ENCODE measurements at regions not wholly inside any gene's neighbourhood (a gene's known extent, or its start where the extent isn't known, plus 50 kb on each side); places are given as distances from the start of the nearest gene placed in this dataset.

- POLR2A ChIA-PET, result no interaction called here
- CTCF ChIA-PET, result no interaction called here
- TF ChIP-seq CTBP1 (IDR thresholded peaks at IDR 0.05; ENCODE audit: borderline replicate concordance) (no peak), L3MBTL2 (conservative IDR thresholded peaks at IDR 0.05) (no peak), ZNF384 (IDR thresholded peaks at IDR 0.05) (no peak), LEF1 (IDR thresholded peaks at IDR 0.05; ENCODE audit: borderline replicate concordance) (no peak), SUZ12 (IDR thresholded peaks at IDR 0.05) (no peak), FOXA1 (IDR thresholded peaks at IDR 0.05) (no peak), ELF4 (IDR thresholded peaks at IDR 0.05) (no peak), FOXK2 (IDR thresholded peaks at IDR 0.05) (no peak), NFRKB (IDR thresholded peaks at IDR 0.05) (no peak), TARDBP (IDR thresholded peaks at IDR 0.05) (no peak), FOXM1 (IDR thresholded peaks at IDR 0.05; ENCODE audit: borderline replicate concordance) (no peak), BHLHE40 (IDR thresholded peaks at IDR 0.05; ENCODE audit: borderline replicate concordance) (no peak), HDGF (IDR thresholded peaks at IDR 0.05; ENCODE audit: borderline replicate concordance) (no peak), ARNT (IDR thresholded peaks at IDR 0.05) (no peak)
- no peak for DNase-seq (ENCODE audit: extremely low spot score)
Measured at GRCh38 chr10:108849186-108849585, 1074.1 kb downstream of the XPNPEP1 start.

- DNase-seq (ENCODE audit: extremely low spot score), result no peak
- CTCF ChIA-PET, result no interaction called here
- POLR2A ChIA-PET, result no interaction called here
- TF ChIP-seq ARNT (IDR thresholded peaks at IDR 0.05), result no peak
- TF ChIP-seq CTBP1 (IDR thresholded peaks at IDR 0.05; ENCODE audit: borderline replicate concordance), result no peak
- TF ChIP-seq TARDBP (IDR thresholded peaks at IDR 0.05), result no peak
Measured at GRCh38 chr10:108848046-108848445, 1075.3 kb downstream of the XPNPEP1 start.

- POLR2A ChIA-PET, result no interaction called here
- DNase-seq (ENCODE audit: extremely low spot score), result no peak
- no peak for TF ChIP-seq L3MBTL2 (conservative IDR thresholded peaks at IDR 0.05)
- TF ChIP-seq HDGF (IDR thresholded peaks at IDR 0.05; ENCODE audit: borderline replicate concordance), result no peak
- no peak for TF ChIP-seq ZNF384 (IDR thresholded peaks at IDR 0.05)
- no peak for TF ChIP-seq PKNOX1 (IDR thresholded peaks at IDR 0.05)
- TF ChIP-seq FOXM1 (IDR thresholded peaks at IDR 0.05; ENCODE audit: borderline replicate concordance), result no peak
- no peak for TF ChIP-seq TARDBP (IDR thresholded peaks at IDR 0.05)
- TF ChIP-seq ELF4 (IDR thresholded peaks at IDR 0.05), result no peak
- no peak for TF ChIP-seq FOXA1 (IDR thresholded peaks at IDR 0.05)
- no peak for TF ChIP-seq FOXK2 (IDR thresholded peaks at IDR 0.05)
- TF ChIP-seq SP1 (IDR thresholded peaks at IDR 0.05), result no peak
- CTCF ChIA-PET, result no interaction called here
Measured at GRCh38 chr10:108840944-108841343, 1082.4 kb downstream of the XPNPEP1 start.

GRCh38 chr10:108836362-108836761 is 1086.9 kb downstream of the XPNPEP1 start:
- no peak for DNase-seq (ENCODE audit: extremely low spot score)
- TF ChIP-seq BHLHE40 (IDR thresholded peaks at IDR 0.05; ENCODE audit: borderline replicate concordance) (no peak), LEF1 (IDR thresholded peaks at IDR 0.05; ENCODE audit: borderline replicate concordance) (no peak), CTBP1 (IDR thresholded peaks at IDR 0.05; ENCODE audit: borderline replicate concordance) (no peak), ARNT (IDR thresholded peaks at IDR 0.05) (no peak), L3MBTL2 (conservative IDR thresholded peaks at IDR 0.05) (no peak), FOXK2 (IDR thresholded peaks at IDR 0.05) (no peak)
- ChIA-PET CTCF (no interaction called here), POLR2A (no interaction called here)

- ChIA-PET POLR2A (no interaction called here), CTCF (no interaction called here)
Measured at GRCh38 chr10:108822026-108822425, 1101.3 kb downstream of the XPNPEP1 start.

GRCh38 chr10:108819302-108819701 is 1104.0 kb downstream of the XPNPEP1 start:
- POLR2A ChIA-PET, result no interaction called here
- CTCF ChIA-PET, result no interaction called here
- DNase-seq (ENCODE audit: extremely low spot score), result no peak
- TF ChIP-seq ARNT (IDR thresholded peaks at IDR 0.05) (no peak), ELF4 (IDR thresholded peaks at IDR 0.05) (no peak), LEF1 (IDR thresholded peaks at IDR 0.05; ENCODE audit: borderline replicate concordance) (no peak), SUZ12 (IDR thresholded peaks at IDR 0.05) (no peak), L3MBTL2 (conservative IDR thresholded peaks at IDR 0.05) (no peak)

More at GRCh38 chr10:108822026-108822425, 1101.3 kb downstream of the XPNPEP1 start:
- no peak for TF ChIP-seq BHLHE40 (IDR thresholded peaks at IDR 0.05; ENCODE audit: borderline replicate concordance)
- TF ChIP-seq L3MBTL2 (conservative IDR thresholded peaks at IDR 0.05), result no peak
- no peak for TF ChIP-seq FOXM1 (IDR thresholded peaks at IDR 0.05; ENCODE audit: borderline replicate concordance)
- no peak for TF ChIP-seq ELF4 (IDR thresholded peaks at IDR 0.05)
- no peak for TF ChIP-seq FOXA1 (IDR thresholded peaks at IDR 0.05)
- no peak for DNase-seq (ENCODE audit: extremely low spot score)

GRCh38 chr10:108817584-108817983 is 1105.7 kb downstream of the XPNPEP1 start:
- TF ChIP-seq LEF1 (IDR thresholded peaks at IDR 0.05; ENCODE audit: borderline replicate concordance) (no peak), ARNT (IDR thresholded peaks at IDR 0.05) (no peak), PKNOX1 (IDR thresholded peaks at IDR 0.05) (no peak), SUZ12 (IDR thresholded peaks at IDR 0.05) (no peak), SP1 (IDR thresholded peaks at IDR 0.05) (no peak), L3MBTL2 (conservative IDR thresholded peaks at IDR 0.05) (no peak), TARDBP (IDR thresholded peaks at IDR 0.05) (no peak)
- POLR2A ChIA-PET, result no interaction called here
- CTCF ChIA-PET, result no interaction called here
- no peak for DNase-seq (ENCODE audit: extremely low spot score)

GRCh38 chr10:108817135-108817534 is 1106.2 kb downstream of the XPNPEP1 start:
- POLR2A ChIA-PET, result no interaction called here
- CTCF ChIA-PET, result no interaction called here
- no peak for DNase-seq (ENCODE audit: extremely low spot score)
- TF ChIP-seq TARDBP (IDR thresholded peaks at IDR 0.05) (no peak), FOXA1 (IDR thresholded peaks at IDR 0.05) (no peak), SUZ12 (IDR thresholded peaks at IDR 0.05) (no peak), ELF4 (IDR thresholded peaks at IDR 0.05) (no peak)

All from HEK293T (cell line).